CD4-positive, alpha-beta memory T cell (primary cell): ENCODE measurements at regions not wholly inside any gene's neighbourhood (a gene's known extent, or its start where the extent isn't known, plus 50 kb on each side); places are given as distances from the start of the nearest gene placed in this dataset.

Experiments used
- CTCF ChIA-PET: fragments of 350-600 bp; sonication (Branson Sonifier 250); formaldehyde crosslinking; loops from one replicate; lab custom pipeline; 2021; ENCODE audit warnings: inconsistent platforms; ENCODE audit not compliant: partially characterized antibody; lab: Charles Lee
- POLR2A ChIA-PET: fragments of 350-600 bp; sonication (Branson Sonifier 250); formaldehyde crosslinking; loops from one replicate; lab custom pipeline; 2021; ENCODE audit not compliant: partially characterized antibody; lab: Charles Lee
- DNase-seq, 5 donors: peaks; one replicate each; pipeline versions ENCODE4 v3.0.0 to v3.0.0-alpha.2; 2020 to 2022; ENCODE audit warnings: mixed read lengths in 1 of 5
- H3K27ac ChIP-seq: one replicate; pipeline ENCODE4 v1.7.0; 2013; ENCODE audit warnings: low read depth, low read length
- H3K27me3 ChIP-seq: 2 replicates; pipeline ENCODE4 v1.7.0; 2013; ENCODE audit warnings: mild to moderate bottlenecking, low read length, moderate library complexity; ENCODE audit not compliant: insufficient read depth
- H3K36me3 ChIP-seq: 2 replicates; pipeline ENCODE4 v1.7.0; 2013; ENCODE audit warnings: mild to moderate bottlenecking, low read length, moderate library complexity; ENCODE audit not compliant: insufficient read depth
- H3K4me1 ChIP-seq: 2 replicates; pipeline ENCODE4 v1.7.0; 2013; ENCODE audit warnings: mild to moderate bottlenecking, low read length, moderate library complexity; ENCODE audit not compliant: insufficient read depth
- H3K4me3 ChIP-seq, 2 donors: one replicate each; pipeline ENCODE4 v1.7.0; 2013; ENCODE audit warnings: low read length in 2 of 2, mild to moderate bottlenecking in 1 of 2
- H3K9me3 ChIP-seq, 2 donors: one replicate each; pipeline ENCODE4 v1.7.0; 2013; ENCODE audit warnings: low read length in 2 of 2, control low read depth in 1 of 2; ENCODE audit not compliant: control insufficient read depth in 1 of 2
- H3K27ac Mint-ChIP-seq, 7 donors: one replicate each; pipeline ENCODE4 v1.8.0; 2020 to 2021; ENCODE audit warnings: mixed read lengths in 7 of 7, mild to moderate bottlenecking in 6 of 7, inconsistent platforms in 3 of 7, moderate library complexity in 3 of 7
- H3K27me3 Mint-ChIP-seq, 2 donors: one replicate each; pipeline ENCODE4 v1.8.0; 2020 to 2021; ENCODE audit warnings: mixed read lengths in 2 of 2
- H3K36me3 Mint-ChIP-seq, 2 donors: one replicate each; pipeline ENCODE4 v1.8.0; 2020 to 2021; ENCODE audit warnings: mixed read lengths in 2 of 2, inconsistent platforms in 1 of 2, mild to moderate bottlenecking in 1 of 2
- H3K4me1 Mint-ChIP-seq, 4 donors: one replicate each; pipeline ENCODE4 v1.8.0; 2020 to 2021; ENCODE audit warnings: mixed read lengths in 4 of 4, mild to moderate bottlenecking in 1 of 4
- H3K4me3 Mint-ChIP-seq, 8 donors: one replicate each; pipeline ENCODE4 v1.8.0; 2020 to 2021; ENCODE audit warnings: mixed read lengths in 8 of 8, mild to moderate bottlenecking in 7 of 8, moderate library complexity in 6 of 8, inconsistent platforms in 3 of 8
- H3K9me3 Mint-ChIP-seq, 8 donors: one replicate each; pipeline ENCODE4 v1.8.0; 2020 to 2021; ENCODE audit warnings: mixed read lengths in 8 of 8, mild to moderate bottlenecking in 5 of 8, inconsistent platforms in 3 of 8, moderate library complexity in 1 of 8
- intact Hi-C: fragments of 100-400 bp; cut with micrococcal nuclease; formaldehyde crosslinking; loops from one replicate; pipeline ENCODE4 v1.15.1; 2023

- H3K27ac Mint-ChIP-seq = no peak overlapping the region
- no peaks in the 10 kb centered on the region for H3K27me3 ChIP-seq
- intact Hi-C loops = no loop called here
- no peaks in the 10 kb centered on the region for H3K4me1 ChIP-seq
- no peaks in the 10 kb centered on the region for H3K9me3 ChIP-seq
- peaks cover 0 to 9% (median 4%) of the 10 kb centered on the region in 8 donors for H3K9me3 Mint-ChIP-seq
- no peak overlapping the region for H3K4me3 Mint-ChIP-seq
- POLR2A ChIA-PET = no interaction called here
- no peak overlapping the region for H3K27ac ChIP-seq
- DNase-seq = no peak
- CTCF ChIA-PET = no interaction called here
- H3K27me3 Mint-ChIP-seq = no peaks in the 10 kb centered on the region
- H3K36me3 Mint-ChIP-seq = no peaks in the 10 kb centered on the region
- H3K4me3 ChIP-seq = no peak overlapping the region
- no peaks in the 10 kb centered on the region for H3K4me1 Mint-ChIP-seq
- no peaks in the 10 kb centered on the region for H3K36me3 ChIP-seq
Observed at GRCh38 chr10:52567247-52567580, 205.4 kb downstream of the MBL2 start.

DNA sequence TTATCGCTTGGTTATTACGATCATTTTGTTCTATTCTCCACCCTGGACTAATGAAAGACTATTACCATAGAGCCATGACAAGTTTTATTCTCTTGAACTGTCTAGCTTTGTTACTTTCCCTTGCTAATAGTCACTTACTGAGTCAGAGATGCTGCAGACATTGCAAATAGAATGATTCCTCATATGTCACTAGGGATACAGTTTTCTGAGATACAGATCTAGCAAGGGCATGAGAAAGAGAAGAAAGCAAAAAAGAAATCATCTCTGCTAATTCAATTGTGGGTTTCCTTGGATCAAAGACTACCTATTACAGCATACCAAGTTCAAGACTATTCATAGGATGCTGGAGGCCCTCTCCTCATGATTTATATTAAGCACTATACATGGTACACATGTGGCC lies 204.3 kb downstream of the MBL2 start:
- Mint-ChIP-seq H3K27me3 (no peaks in the 10 kb centered on the region), H3K36me3 (no peaks in the 10 kb centered on the region), H3K4me3 (no peak overlapping the region), H3K9me3 (peaks cover 0 to 9% (median 3%) of the 10 kb centered on the region in 8 donors), H3K4me1 (no peaks in the 10 kb centered on the region), H3K27ac (no peak overlapping the region)
- H3K36me3 ChIP-seq = no peaks in the 10 kb centered on the region
- no peak overlapping the region for H3K4me3 ChIP-seq
- DNase-seq = no peak
- intact Hi-C loops = no loop called here
- H3K4me1 ChIP-seq = no peaks in the 10 kb centered on the region
- ChIA-PET CTCF (no interaction called here), POLR2A (no interaction called here)
- no peaks in the 10 kb centered on the region for H3K27me3 ChIP-seq
- no peak overlapping the region for H3K27ac ChIP-seq
- H3K9me3 ChIP-seq = no peaks in the 10 kb centered on the region

DNA sequence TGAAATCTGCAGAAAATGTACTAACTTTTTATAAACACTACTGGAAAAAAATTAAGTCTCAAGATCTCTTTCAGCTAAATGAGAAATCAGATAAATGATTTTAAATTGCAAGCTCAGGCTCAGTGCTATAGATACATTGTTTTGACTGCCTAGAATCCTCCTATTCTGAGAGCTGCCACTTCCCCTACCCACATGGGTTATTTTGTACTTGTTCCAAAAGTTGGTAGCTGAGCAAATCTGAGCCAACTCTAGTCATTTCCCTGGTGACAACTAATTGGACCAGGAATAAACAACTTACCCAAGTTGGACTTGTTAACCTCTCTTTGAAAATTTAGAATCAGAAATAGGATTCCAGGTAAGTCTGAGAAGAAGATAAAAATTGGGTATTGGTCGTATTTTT lies 202.1 kb downstream of the MBL2 start:
- H3K4me1 ChIP-seq = no peaks in the 10 kb centered on the region
- intact Hi-C loops = no loop called here
- H3K4me1 Mint-ChIP-seq = no peaks in the 10 kb centered on the region
- no peak overlapping the region for H3K4me3 Mint-ChIP-seq
- H3K27ac Mint-ChIP-seq = no peak overlapping the region
- H3K36me3 ChIP-seq = no peaks in the 10 kb centered on the region
- DNase-seq = no peak
- no peaks in the 10 kb centered on the region for H3K36me3 Mint-ChIP-seq
- ChIA-PET POLR2A (no interaction called here), CTCF (no interaction called here)
- H3K27ac ChIP-seq = no peak overlapping the region
- H3K4me3 ChIP-seq = no peak overlapping the region
- H3K27me3 Mint-ChIP-seq = no peaks in the 10 kb centered on the region
- H3K9me3 Mint-ChIP-seq = peaks cover 0 to 9% (median 4%) of the 10 kb centered on the region in 8 donors
- no peaks in the 10 kb centered on the region for H3K9me3 ChIP-seq
- no peaks in the 10 kb centered on the region for H3K27me3 ChIP-seq

- intact Hi-C loops = no loop called here
- H3K27ac ChIP-seq = no peak overlapping the region
- H3K36me3 ChIP-seq = no peaks in the 10 kb centered on the region
- H3K9me3 Mint-ChIP-seq = peaks cover 0 to 12% (median 4%) of the 10 kb centered on the region in 8 donors
- no peaks in the 10 kb centered on the region for H3K4me1 ChIP-seq
- H3K36me3 Mint-ChIP-seq = no peaks in the 10 kb centered on the region
- no peak overlapping the region for H3K4me3 Mint-ChIP-seq
- H3K27me3 Mint-ChIP-seq = no peaks in the 10 kb centered on the region
- no peaks in the 10 kb centered on the region for H3K9me3 ChIP-seq
- no peaks in the 10 kb centered on the region for H3K27me3 ChIP-seq
- ChIA-PET CTCF (no interaction called here), POLR2A (no interaction called here)
- DNase-seq = no peak
- H3K4me1 Mint-ChIP-seq = no peaks in the 10 kb centered on the region
- no peak overlapping the region for H3K4me3 ChIP-seq
- H3K27ac Mint-ChIP-seq = no peak overlapping the region
Observed at GRCh38 chr10:52571018-52571417, 201.6 kb downstream of the MBL2 start.

GRCh38 chr10:52571516-52572182 lies 200.9 kb downstream of the MBL2 start:
- peaks cover 0 to 12% (median 5%) of the 10 kb centered on the region in 8 donors for H3K9me3 Mint-ChIP-seq
- H3K4me1 ChIP-seq = no peaks in the 10 kb centered on the region
- H3K36me3 ChIP-seq = no peaks in the 10 kb centered on the region
- H3K27ac ChIP-seq = no peak overlapping the region
- H3K27ac Mint-ChIP-seq = no peak overlapping the region
- H3K4me3 Mint-ChIP-seq = no peak overlapping the region
- H3K27me3 ChIP-seq = no peaks in the 10 kb centered on the region
- POLR2A ChIA-PET = no interaction called here
- H3K9me3 ChIP-seq = no peaks in the 10 kb centered on the region
- no peaks in the 10 kb centered on the region for H3K4me1 Mint-ChIP-seq
- intact Hi-C loops = no loop called here
- no peak overlapping the region for H3K4me3 ChIP-seq
- H3K36me3 Mint-ChIP-seq = no peaks in the 10 kb centered on the region
- CTCF ChIA-PET = no interaction called here
- DNase-seq = no peak
- no peaks in the 10 kb centered on the region for H3K27me3 Mint-ChIP-seq

GRCh38 chr10:52573347-52573746 lies 199.2 kb downstream of the MBL2 start:
- Mint-ChIP-seq H3K27me3 (no peaks in the 10 kb centered on the region), H3K4me3 (no peak overlapping the region), H3K4me1 (no peaks in the 10 kb centered on the region), H3K27ac (no peak overlapping the region), H3K36me3 (no peaks in the 10 kb centered on the region), H3K9me3 (peaks cover 0 to 15% (median 5%) of the 10 kb centered on the region in 8 donors)
- ChIA-PET CTCF (no interaction called here), POLR2A (no interaction called here)
- no peak overlapping the region for H3K4me3 ChIP-seq
- no peaks in the 10 kb centered on the region for H3K27me3 ChIP-seq
- no peaks in the 10 kb centered on the region for H3K4me1 ChIP-seq
- intact Hi-C loops = no loop called here
- H3K36me3 ChIP-seq = no peaks in the 10 kb centered on the region
- DNase-seq = no peak
- H3K27ac ChIP-seq = no peak overlapping the region
- H3K9me3 ChIP-seq = no peaks in the 10 kb centered on the region

GRCh38 chr10:52574697-52575096 lies 197.9 kb downstream of the MBL2 start:
- CTCF ChIA-PET = no interaction called here
- no peaks in the 10 kb centered on the region for H3K4me1 Mint-ChIP-seq
- POLR2A ChIA-PET = no interaction called here
- no peak for DNase-seq
- no peak overlapping the region for H3K27ac ChIP-seq
- no peaks in the 10 kb centered on the region for H3K9me3 ChIP-seq
- no peak overlapping the region for H3K4me3 ChIP-seq
- peaks cover 0 to 15% (median 6%) of the 10 kb centered on the region in 8 donors for H3K9me3 Mint-ChIP-seq
- no peaks in the 10 kb centered on the region for H3K27me3 Mint-ChIP-seq
- no peaks in the 10 kb centered on the region for H3K36me3 Mint-ChIP-seq
- intact Hi-C loops = no loop called here
- no peak overlapping the region for H3K27ac Mint-ChIP-seq
- no peaks in the 10 kb centered on the region for H3K27me3 ChIP-seq
- H3K4me3 Mint-ChIP-seq = no peak overlapping the region
- no peaks in the 10 kb centered on the region for H3K4me1 ChIP-seq
- H3K36me3 ChIP-seq = no peaks in the 10 kb centered on the region

DNA sequence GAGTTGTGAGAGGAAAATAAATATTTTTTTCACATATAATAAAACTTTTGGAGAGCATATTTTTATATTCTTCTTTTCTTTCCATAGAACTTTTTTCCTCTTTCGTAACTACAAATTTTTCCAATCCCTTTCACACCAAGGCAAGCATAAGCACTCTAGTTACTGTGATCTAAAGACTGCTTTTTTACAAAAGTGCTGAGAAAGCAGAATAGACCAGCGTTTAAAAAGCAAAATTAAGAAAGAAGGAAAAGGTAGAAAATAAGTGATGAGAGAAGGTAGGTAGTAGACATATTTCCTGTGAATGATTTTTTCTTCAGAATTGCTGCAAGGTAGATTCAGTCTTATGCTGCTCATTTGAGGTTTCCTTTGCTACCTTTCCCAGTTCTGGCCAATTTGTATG lies 195.5 kb downstream of the MBL2 start:
- DNase-seq = no peak
- H3K4me3 Mint-ChIP-seq = no peak overlapping the region

More for the DNA sequence above, 195.5 kb downstream of the MBL2 start:
- no peak overlapping the region for H3K27ac Mint-ChIP-seq
- ChIA-PET CTCF (no interaction called here), POLR2A (no interaction called here)
- no peak overlapping the region for H3K4me3 ChIP-seq
- H3K27me3 Mint-ChIP-seq = no peaks in the 10 kb centered on the region
- intact Hi-C loops = no loop called here
- peaks cover 0 to 26% (median 8%) of the 10 kb centered on the region in 8 donors for H3K9me3 Mint-ChIP-seq
- H3K27me3 ChIP-seq = no peaks in the 10 kb centered on the region
- H3K4me1 Mint-ChIP-seq = no peaks in the 10 kb centered on the region
- no peaks in the 10 kb centered on the region for H3K36me3 ChIP-seq
- no peaks in the 10 kb centered on the region for H3K4me1 ChIP-seq
- no peaks in the 10 kb centered on the region for H3K9me3 ChIP-seq
- H3K27ac ChIP-seq = no peak overlapping the region
- no peaks in the 10 kb centered on the region for H3K36me3 Mint-ChIP-seq
